ENCODE measurements at regions not wholly inside any gene's neighbourhood (a gene's known extent, or its start where the extent isn't known, plus 50 kb on each side); places are given as distances from the start of the nearest gene placed in this dataset.
"Not testable (repeated sequence)": the region's sequence is repeated elsewhere in the genome, so short reads cannot be mapped to it uniquely, and the experiment has no call there.

GRCh38 chr9:42656789-42657188 lies 473.3 kb downstream of the SPATA31A6 start:
- not testable (repeated sequence) for ATAC-seq (ENCODE audit: low FRiP score); DNase-seq (ENCODE audit: low spot score)

- not testable (repeated sequence) for ATAC-seq (ENCODE audit: low FRiP score); DNase-seq (ENCODE audit: low spot score)
These were observed 474.0 kb downstream of the SPATA31A6 start for GRCh38 chr9:42657496-42657895.

- DNase-seq (ENCODE audit: low spot score); ATAC-seq (ENCODE audit: low FRiP score): not testable (repeated sequence)
These were observed 513.7 kb downstream of the SPATA31A6 start for GRCh38 chr9:42697146-42697545.

GRCh38 chr9:42702890-42703289 lies 519.4 kb downstream of the SPATA31A6 start:
- not testable (repeated sequence) for DNase-seq (ENCODE audit: low spot score); ATAC-seq (ENCODE audit: low FRiP score)

GRCh38 chr9:42724841-42725835 lies 541.7 kb downstream of the SPATA31A6 start:
- not testable (repeated sequence) for ATAC-seq (ENCODE audit: low FRiP score)

GRCh38 chr9:42743030-42743814 lies 559.8 kb downstream of the SPATA31A6 start:
- peak; percentile 66 for ATAC-seq (ENCODE audit: low FRiP score)
- TF ChIP-seq CTCF (IDR thresholded peaks at IDR 0.05) = peak in 1 of 3 donors; percentile 22
- peak; percentile 29 for DNase-seq (ENCODE audit: low spot score)

More at GRCh38 chr9:42724841-42725835, 541.7 kb downstream of the SPATA31A6 start:
- not testable (repeated sequence) for DNase-seq (ENCODE audit: low spot score)

GRCh38 chr9:42757251-42757650 lies 573.8 kb downstream of the SPATA31A6 start:
- not testable (repeated sequence) for ATAC-seq (ENCODE audit: low FRiP score); DNase-seq (ENCODE audit: low spot score)

GRCh38 chr9:42759320-42759719 lies 575.9 kb downstream of the SPATA31A6 start:
- not testable (repeated sequence) for ATAC-seq (ENCODE audit: low FRiP score); DNase-seq (ENCODE audit: low spot score)

GRCh38 chr9:42782201-42782600 lies 598.7 kb downstream of the SPATA31A6 start:
- ATAC-seq (ENCODE audit: low FRiP score); DNase-seq (ENCODE audit: low spot score): not testable (repeated sequence)

- not testable (repeated sequence) for ATAC-seq (ENCODE audit: low FRiP score); DNase-seq (ENCODE audit: low spot score)
These were observed 609.3 kb downstream of the SPATA31A6 start for GRCh38 chr9:42792725-42793124.

GRCh38 chr9:42798571-42798970 lies 615.1 kb downstream of the SPATA31A6 start:
- not testable (repeated sequence) for ATAC-seq (ENCODE audit: low FRiP score); DNase-seq (ENCODE audit: low spot score)

- not testable (repeated sequence) for DNase-seq (ENCODE audit: low spot score); ATAC-seq (ENCODE audit: low FRiP score)
These were observed 619.3 kb downstream of the SPATA31A6 start for GRCh38 chr9:42802716-42803115.

GRCh38 chr9:42806674-42807073 lies 623.2 kb downstream of the SPATA31A6 start:
- ATAC-seq (ENCODE audit: low FRiP score) = peak; percentile 64
- not testable (repeated sequence) for DNase-seq (ENCODE audit: low spot score)

- ATAC-seq (ENCODE audit: low FRiP score); DNase-seq (ENCODE audit: low spot score): not testable (repeated sequence)
These were observed 638.0 kb downstream of the SPATA31A6 start for GRCh38 chr9:42821468-42821867.

GRCh38 chr9:42848156-42848555 lies 664.7 kb downstream of the SPATA31A6 start:
- DNase-seq (ENCODE audit: low spot score); ATAC-seq (ENCODE audit: low FRiP score): not testable (repeated sequence)

- ATAC-seq (ENCODE audit: low FRiP score); DNase-seq (ENCODE audit: low spot score): not testable (repeated sequence)
These were observed 667.6 kb downstream of the SPATA31A6 start for GRCh38 chr9:42850896-42851693.

- ATAC-seq (ENCODE audit: low FRiP score); DNase-seq (ENCODE audit: low spot score): not testable (repeated sequence)
These were observed 668.2 kb downstream of the SPATA31A6 start for GRCh38 chr9:42851701-42852100.

All from omental fat pad (tissue), 3 donors.